Uterus (tissue), 2 donors: ENCODE measurements at regions not wholly inside any gene's neighbourhood (a gene's known extent, or its start where the extent isn't known, plus 50 kb on each side); places are given as distances from the start of the nearest gene placed in this dataset.

Experiments used
- CTCF ChIP-seq, 4 experiments: fragments of 200-600 bp in 2 of 4; fragments of 450-650 bp in 2 of 4; sonication (generic) in 2 of 4; IDR thresholded peaks; one replicate each; pipeline ENCODE4 v1.5.1; 2016 to 2019; ENCODE audit warnings: antibody characterized with exemption in 4 of 4, mild to moderate bottlenecking in 2 of 4, moderate library complexity in 1 of 4
- POLR2A ChIP-seq, 2 donors: fragments of 450-650 bp; IDR thresholded peaks; one replicate each; pipeline ENCODE4 v1.6.1; 2016; ENCODE audit warnings: antibody characterized with exemption in 2 of 2, mild to moderate bottlenecking in 1 of 2, moderate library complexity in 1 of 2

GRCh38 chr1:233448109-233448689 lies 120.7 kb downstream of the MAP3K21 start:
- no peak for TF ChIP-seq CTCF (IDR thresholded peaks at IDR 0.05)
- no peak for TF ChIP-seq POLR2A (IDR thresholded peaks at IDR 0.05)
